Lower leg skin (tissue), 4 donors: ENCODE measurements at regions not wholly inside any gene's neighbourhood (a gene's known extent, or its start where the extent isn't known, plus 50 kb on each side); places are given as distances from the start of the nearest gene placed in this dataset.

Experiments
- DNase-seq, 2 donors: peaks; one replicate each; pipeline ENCODE4 v3.0.0-alpha.2; 2019; ENCODE audit warnings: low spot score in 2 of 2
- H3K4me3 ChIP-seq: fragments of 200-600 bp; sonication (generic); 2 replicates; pipeline ENCODE4 v1.5.1; 2017; ENCODE audit warnings: mild to moderate bottlenecking, low read depth; ENCODE audit not compliant: poor library complexity, severe bottlenecking
- CTCF ChIP-seq, 3 donors: fragments of 450-650 bp; IDR thresholded peaks; one replicate each; pipeline ENCODE4 v1.5.1; 2016; ENCODE audit warnings: antibody characterized with exemption in 3 of 3, mild to moderate bottlenecking in 3 of 3, moderate library complexity in 2 of 3
- POLR2A ChIP-seq, 2 donors: fragments of 450-650 bp; IDR thresholded peaks; one replicate each; pipeline ENCODE4 v1.6.1; 2016 to 2017; ENCODE audit warnings: antibody characterized with exemption in 2 of 2, mild to moderate bottlenecking in 1 of 2, moderate library complexity in 1 of 2
- WGBS, 2 donors: methylation state at CpG; one replicate each; pipeline ENCODE4 v1.1.5; 2018; 5-methylcytosine and 5-hydroxymethylcytosine counted together
- intact Hi-C: fragments of 100-400 bp; cut with DNase I; formaldehyde crosslinking; loops from one replicate; pipeline ENCODE4 v1.15.0; 2023; ENCODE audit warnings: low total_unique reads

- 77 to 82% methylated on average over 1 of the region's 1 CpG for WGBS, 2 donors
- no peak overlapping the region for H3K4me3 ChIP-seq
- DNase-seq: no peak
- TF ChIP-seq CTCF (IDR thresholded peaks at IDR 0.05) (no peak), POLR2A (IDR thresholded peaks at IDR 0.05) (no peak)
- intact Hi-C loops: no loop called here
Observed at GRCh38 chr7:82701949-82702348, 258.4 kb upstream of the CACNA2D1 start.

- DNase-seq: no peak
- WGBS, 2 donors: 55 to 71% methylated on average over 2 of the region's 2 CpGs
- intact Hi-C loops: no loop called here
- TF ChIP-seq POLR2A (IDR thresholded peaks at IDR 0.05) (no peak), CTCF (IDR thresholded peaks at IDR 0.05) (no peak)
- no peak overlapping the region for H3K4me3 ChIP-seq
Observed at GRCh38 chr7:82700741-82701140, 257.2 kb upstream of the CACNA2D1 start.

GRCh38 chr7:82699773-82700186 is 256.2 kb upstream of the CACNA2D1 start:
- no peak overlapping the region for H3K4me3 ChIP-seq
- WGBS, 2 donors: 45 to 54% methylated on average over 3 of the region's 3 CpGs
- intact Hi-C loops: no loop called here
- peak in 1 of 2 donors; percentile 21 for DNase-seq
- TF ChIP-seq CTCF (IDR thresholded peaks at IDR 0.05) (no peak), POLR2A (IDR thresholded peaks at IDR 0.05) (no peak)

DNA sequence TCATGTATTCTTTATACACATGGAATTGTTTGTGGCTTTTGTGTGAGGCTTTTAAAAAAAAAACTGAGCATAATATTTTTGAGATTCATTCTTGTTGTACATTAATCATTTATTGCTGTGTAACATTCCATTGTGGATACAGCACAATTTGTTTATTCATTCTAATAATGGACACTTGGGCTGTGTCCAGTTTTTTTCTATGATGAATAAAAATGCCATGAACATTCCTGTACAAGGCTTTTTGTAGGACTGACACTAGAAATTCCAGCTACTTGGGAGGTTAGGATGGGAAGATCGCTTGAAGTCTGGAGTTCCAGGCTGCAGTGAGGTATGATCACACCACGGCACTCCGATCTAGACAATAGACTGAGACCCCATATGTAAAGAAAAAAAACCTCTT is 254.3 kb upstream of the CACNA2D1 start:
- H3K4me3 ChIP-seq: no peak overlapping the region
- 85 to 88% methylated on average over 3 of the region's 3 CpGs for WGBS, 2 donors
- intact Hi-C loops: no loop called here
- TF ChIP-seq POLR2A (IDR thresholded peaks at IDR 0.05) (no peak), CTCF (IDR thresholded peaks at IDR 0.05) (no peak)
- DNase-seq: no peak

DNA sequence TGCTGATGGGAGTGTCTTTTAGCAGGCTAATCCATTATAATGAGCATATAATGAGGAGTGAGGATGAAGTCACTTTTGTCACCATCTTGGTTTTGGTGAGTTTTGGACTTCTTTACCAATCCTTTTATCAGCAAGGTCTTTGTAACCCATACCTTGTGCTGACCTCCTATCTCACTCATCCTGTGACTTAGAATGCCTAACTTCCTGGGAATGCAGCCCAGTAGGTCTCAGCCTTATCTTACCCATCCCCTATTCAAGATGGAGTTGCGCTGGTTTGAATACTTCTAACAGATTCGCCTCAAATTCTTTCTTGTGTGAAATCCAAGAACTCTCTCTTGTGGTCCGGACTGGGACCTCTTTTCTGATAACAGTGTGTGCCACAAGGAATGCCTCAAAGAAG is 253.1 kb upstream of the CACNA2D1 start:
- intact Hi-C loops: no loop called here
- TF ChIP-seq CTCF (IDR thresholded peaks at IDR 0.05) (no peak), POLR2A (IDR thresholded peaks at IDR 0.05) (no peak)
- DNase-seq: no peak
- 91 to 96% methylated on average over 3 of the region's 3 CpGs for WGBS, 2 donors
- no peak overlapping the region for H3K4me3 ChIP-seq

- no peak for DNase-seq
- TF ChIP-seq CTCF (IDR thresholded peaks at IDR 0.05) (no peak), POLR2A (IDR thresholded peaks at IDR 0.05) (no peak)
- WGBS, 2 donors: 47 to 57% methylated on average over 5 of the region's 5 CpGs
- H3K4me3 ChIP-seq: no peak overlapping the region
- intact Hi-C loops: no loop called here
Observed at GRCh38 chr7:82694022-82694421, 250.4 kb upstream of the CACNA2D1 start.
